HepG2 (cell line): ENCODE measurements at regions not wholly inside any gene's neighbourhood (a gene's known extent, or its start where the extent isn't known, plus 50 kb on each side); places are given as distances from the start of the nearest gene placed in this dataset.

Experiments
- ATAC-seq: fragments of 200-7000 bp; cut with Tn5 transposase; 3 replicates; pipeline ENCODE4 v1.9.1; 2020; ENCODE audit warnings: mild to moderate bottlenecking, moderate library complexity
- BruUV-seq: library from RNA; stranded (reverse); fragments of 400-500 nt; replicated peaks from 2 replicates; lab custom pipeline; 2021; lab: Mats Ljungman, UMichigan
- CTCF ChIA-PET: fragments of 300-600 bp; formaldehyde crosslinking; extraction: SDS; loops from one replicate; lab custom pipeline; 2021; ENCODE audit warnings: low total read pairs, inconsistent platforms, low intra/inter-chr PET ratio; lab: Yijun Ruan, JAX
- POLR2A ChIA-PET: fragments of 350-600 bp; sonication (Branson Sonifier 250); formaldehyde crosslinking; loops from one replicate; lab custom pipeline; 2020; ENCODE audit warnings: antibody characterized with exemption, inconsistent platforms; lab: Yijun Ruan, JAX
- DNase-seq: peaks from one replicate; pipeline ENCODE4 v3.0.0-alpha.2; 2015; ENCODE audit warnings: low spot score
- FAIRE-seq: peaks from 3 replicates; lab custom pipeline; 2011; peaks lifted over from hg19 to GRCh38; lab: Jason Lieb, UNC
- H2AFZ ChIP-seq: one replicate; pipeline ENCODE4 v1.6.1; 2011; ENCODE audit warnings: low read length, inconsistent platforms
- H3K27ac ChIP-seq: fragments of 300-600 bp; 3 replicates; pipeline ENCODE4 v1.8.0; 2011; ENCODE audit warnings: mixed run types, mild to moderate bottlenecking, mixed read lengths, low read length, inconsistent platforms; ENCODE audit not compliant: insufficient read depth; ENCODE audit errors: extremely low read length
- H3K27me3 ChIP-seq, 2 experiments: fragments of 200-600 bp in 1 of 2; 2 replicates in 1 of 2; 3 replicates in 1 of 2; pipeline versions ENCODE4 v1.6.0 to v1.8.0; 2011; ENCODE audit warnings: low read length in 2 of 2, mild to moderate bottlenecking in 2 of 2, moderate library complexity in 2 of 2, inconsistent platforms in 1 of 2; ENCODE audit not compliant: insufficient read depth in 2 of 2, control insufficient read depth in 1 of 2
- H3K36me3 ChIP-seq, 2 experiments: fragments of 200-600 bp in 1 of 2; replicated peaks in 1 of 2; 2 replicates in 1 of 2; 3 replicates in 1 of 2; pipeline versions ENCODE4 v1.5.1 to v1.8.0; 2011; ENCODE audit warnings: low read length in 2 of 2, inconsistent platforms in 1 of 2; ENCODE audit not compliant: insufficient read depth in 2 of 2, control insufficient read depth in 1 of 2
- H3K4me1 ChIP-seq: 2 replicates; pipeline ENCODE4 v1.5.1; 2012; ENCODE audit warnings: low read length, inconsistent platforms; ENCODE audit not compliant: insufficient read depth
- H3K4me2 ChIP-seq: 2 replicates; pipeline ENCODE4 v1.6.0; 2011; ENCODE audit warnings: low read depth, low read length, inconsistent platforms
- H3K4me3 ChIP-seq, 3 experiments: fragments of 200-600 bp in 1 of 3; sonication (generic), shearing (Covaris generic) in 1 of 3; replicated peaks in 1 of 3; 2 replicates each; pipeline ENCODE4 v1.5.1; 2011 to 2016; ENCODE audit warnings: low read length in 3 of 3, inconsistent platforms in 2 of 3, low read depth in 2 of 3, mild to moderate bottlenecking in 2 of 3, control low read depth in 1 of 3, mixed read lengths in 1 of 3; ENCODE audit not compliant: insufficient read depth in 1 of 3
- H3K79me2 ChIP-seq: one replicate; pipeline ENCODE4 v1.6.1; 2011; ENCODE audit warnings: low read length, inconsistent platforms; ENCODE audit not compliant: insufficient read depth
- H3K9ac ChIP-seq: 2 replicates; pipeline ENCODE4 v1.6.0; 2011; ENCODE audit warnings: mild to moderate bottlenecking, low read depth, low read length, inconsistent platforms; ENCODE audit not compliant: insufficient read depth
- H3K9me3 ChIP-seq: 2 replicates; pipeline ENCODE4 v1.5.1; 2012; ENCODE audit warnings: mild to moderate bottlenecking, low read length
- H4K20me1 ChIP-seq: 2 replicates; pipeline ENCODE4 v1.6.0; 2011; ENCODE audit warnings: inconsistent platforms, mild to moderate bottlenecking, low read length, moderate library complexity; ENCODE audit not compliant: insufficient read depth
- ARHGAP35 ChIP-seq: sonication (generic); formaldehyde crosslinking; IDR thresholded peaks from 2 replicates; pipeline ENCODE4 v1.9.0; 2022; ENCODE audit warnings: mild to moderate bottlenecking, inconsistent platforms, moderate library complexity, missing genetic modification reagents, borderline replicate concordance
- ETV6 ChIP-seq: sonication (generic); formaldehyde crosslinking; conservative IDR thresholded peaks from 2 replicates; pipeline ENCODE4 v1.4.0; 2020; ENCODE audit warnings: missing genetic modification reagents
- FOXK1 ChIP-seq: sonication (generic); formaldehyde crosslinking; IDR thresholded peaks from 2 replicates; pipeline ENCODE4 v1.4.0; 2020; ENCODE audit warnings: low read depth, missing genetic modification reagents, borderline replicate concordance
- FOXO1 ChIP-seq: sonication (generic); formaldehyde crosslinking; IDR thresholded peaks from 2 replicates; pipeline ENCODE4 v1.4.0; 2020; ENCODE audit warnings: missing genetic modification reagents
- GABPA ChIP-seq, 2 experiments: IDR thresholded peaks; 2 replicates each; pipeline ENCODE4 v1.6.1; 2011 to 2016; ENCODE audit warnings: low read depth in 2 of 2, low read length in 1 of 2, missing biosample characterization in 1 of 2, missing genetic modification characterization in 1 of 2
- KAT8 ChIP-seq: IDR thresholded peaks from 2 replicates; pipeline ENCODE4 v1.6.1; 2016; ENCODE audit warnings: missing genetic modification reagents, missing compliant biosample characterization
- KLF15 ChIP-seq: sonication (generic); formaldehyde crosslinking; IDR thresholded peaks from 2 replicates; pipeline ENCODE4 v1.8.1; 2023; ENCODE audit warnings: borderline replicate concordance, mild to moderate bottlenecking, inconsistent platforms, missing genetic modification reagents, mixed read lengths
- MAZ ChIP-seq, 2 experiments: sonication (generic) in 1 of 2; formaldehyde crosslinking in 1 of 2; IDR thresholded peaks; 2 replicates each; pipeline versions ENCODE4 v1.5.0 to v1.6.1; 2012 to 2020; ENCODE audit warnings: low read depth in 2 of 2, mild to moderate bottlenecking in 2 of 2, borderline replicate concordance in 1 of 2, improper control_type of control experiment in 1 of 2, low read length in 1 of 2, missing genetic modification reagents in 1 of 2, moderate library complexity in 1 of 2
- NFATC3 ChIP-seq: sonication (generic); formaldehyde crosslinking; IDR thresholded peaks from 2 replicates; pipeline ENCODE4 v1.5.1; 2020; ENCODE audit warnings: mild to moderate bottlenecking, missing genetic modification reagents
- RFX5 ChIP-seq: IDR thresholded peaks from 2 replicates; pipeline ENCODE4 v1.6.1; 2011; ENCODE audit warnings: low read depth, low read length, improper control_type of control experiment
- RXRB ChIP-seq: IDR thresholded peaks from 2 replicates; pipeline ENCODE4 v1.6.1; 2016; ENCODE audit warnings: borderline replicate concordance, missing genetic modification reagents, missing compliant biosample characterization
- TOE1 ChIP-seq: sonication (generic); formaldehyde crosslinking; IDR thresholded peaks from 2 replicates; pipeline ENCODE4 v1.4.0; 2020; ENCODE audit warnings: mild to moderate bottlenecking, missing genetic modification reagents
- ZFP36 ChIP-seq: fragments of 150-350 bp; IDR thresholded peaks from 2 replicates; pipeline ENCODE4 v1.6.1; 2018; ENCODE audit warnings: borderline replicate concordance, low read length, low read depth; ENCODE audit not compliant: partially characterized antibody
- ZNF292 ChIP-seq: sonication (generic); formaldehyde crosslinking; IDR thresholded peaks from 2 replicates; pipeline ENCODE4 v1.8.1; 2022; ENCODE audit warnings: mild to moderate bottlenecking, low read depth, missing genetic modification reagents, borderline replicate concordance
- ZNF737 ChIP-seq: sonication (generic); formaldehyde crosslinking; IDR thresholded peaks from 2 replicates; pipeline ENCODE4 v1.5.0; 2020; ENCODE audit warnings: missing genetic modification reagents, mild to moderate bottlenecking, borderline replicate concordance
- WGBS: methylation state at CpG from one replicate; pipeline ENCODE4 v1.1.6; 2017; ENCODE audit warnings: low lambda C conversion rate; 5-methylcytosine and 5-hydroxymethylcytosine counted together
- in situ Hi-C: cut with HindIII; loops from 2 replicates; pipeline ENCODE4 v1.10.0; 2017; ENCODE audit warnings: low pct_unique_long_range_greater_than_20kb; ENCODE audit not compliant: extremely low pct_ligation_motif_present
- intact Hi-C: fragments of 100-400 bp; cut with micrococcal nuclease; formaldehyde crosslinking; loops from one replicate; pipeline ENCODE4 v1.10.0; 2022; ENCODE audit not compliant: unreplicated experiment
- TF ChIP-seq, protein P1 (sequence below): IDR thresholded peaks from 2 replicates; pipeline ENCODE4 v1.6.1; 2016; ENCODE audit warnings: missing genetic modification reagents, missing compliant biosample characterization
- TF ChIP-seq, protein P2 (sequence below): sonication (generic); formaldehyde crosslinking; IDR thresholded peaks from 2 replicates; pipeline ENCODE4 v1.4.0; 2020; ENCODE audit warnings: mild to moderate bottlenecking, missing genetic modification reagents
- TF ChIP-seq, protein P3 (sequence below): sonication (generic); formaldehyde crosslinking; IDR thresholded peaks from 2 replicates; pipeline ENCODE4 v1.8.1; 2023; ENCODE audit warnings: mild to moderate bottlenecking, missing genetic modification reagents, borderline replicate concordance
- TF ChIP-seq, protein P4 (sequence below): sonication (generic); formaldehyde crosslinking; conservative IDR thresholded peaks from 2 replicates; pipeline ENCODE4 v1.8.0; 2022; ENCODE audit warnings: low read depth, missing genetic modification reagents
- TF ChIP-seq, protein P5 (sequence below): sonication (generic); formaldehyde crosslinking; IDR thresholded peaks from 2 replicates; pipeline ENCODE4 v1.8.1; 2023; ENCODE audit warnings: missing genetic modification reagents, mild to moderate bottlenecking, borderline replicate concordance

DNA sequence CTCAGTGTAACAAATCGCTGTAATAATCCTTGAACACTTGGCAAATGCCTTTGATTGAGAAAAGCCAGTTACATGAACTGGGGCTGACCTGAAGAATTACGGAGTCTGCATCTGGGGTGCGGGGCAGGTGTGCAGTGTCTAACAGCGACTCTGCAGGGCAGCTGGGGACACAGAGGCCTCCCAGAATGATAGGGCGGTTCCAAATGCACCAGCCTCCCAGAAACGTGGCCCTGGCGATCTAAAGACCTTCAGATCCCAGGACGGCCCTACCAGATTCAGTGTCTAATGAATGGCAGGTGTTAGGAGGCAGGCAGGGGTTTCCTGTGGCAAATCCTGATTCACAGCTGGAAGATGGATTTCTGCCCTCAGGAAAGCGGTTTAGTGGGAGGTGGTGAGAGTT lies 100.5 kb upstream of the RGMA start:
- 10% methylated on average over 7 of the region's 9 CpGs for WGBS
- DNase-seq (no peak), FAIRE-seq (no peak), ATAC-seq (no peak)
- ChIA-PET CTCF (no interaction called here), POLR2A (no interaction called here)
- Histone ChIP-seq H3K4me2 (no peak overlapping the region), H4K20me1 (no peaks in the 10 kb centered on the region), H3K79me2 (no peaks in the 10 kb centered on the region), H3K9ac (no peak overlapping the region), H3K27me3 (peaks cover 0 to 16% of the 10 kb centered on the region in 2 experiments; a peak in 2 of 5 replicates), H3K27ac (no peak overlapping the region), H3K4me3 (no peak overlapping the region), H3K9me3 (no peaks in the 10 kb centered on the region), H3K4me1 (no peaks in the 10 kb centered on the region), H2AFZ (no peak overlapping the region), H3K36me3 (no peaks in the 10 kb centered on the region)
- BruUV-seq = no TSS peak
- in situ Hi-C loops = no loop called here
- TF ChIP-seq ARHGAP35 (CRISPR knock-in tag) = no peak
- TF ChIP-seq, protein P1, sequence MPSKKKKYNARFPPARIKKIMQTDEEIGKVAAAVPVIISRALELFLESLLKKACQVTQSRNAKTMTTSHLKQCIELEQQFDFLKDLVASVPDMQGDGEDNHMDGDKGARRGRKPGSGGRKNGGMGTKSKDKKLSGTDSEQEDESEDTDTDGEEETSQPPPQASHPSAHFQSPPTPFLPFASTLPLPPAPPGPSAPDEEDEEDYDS (CRISPR knock-in tag) = no peak
- TF ChIP-seq NFATC3 (CRISPR knock-in tag) = no peak
- no peak for TF ChIP-seq ZNF737
- TF ChIP-seq, protein P2, sequence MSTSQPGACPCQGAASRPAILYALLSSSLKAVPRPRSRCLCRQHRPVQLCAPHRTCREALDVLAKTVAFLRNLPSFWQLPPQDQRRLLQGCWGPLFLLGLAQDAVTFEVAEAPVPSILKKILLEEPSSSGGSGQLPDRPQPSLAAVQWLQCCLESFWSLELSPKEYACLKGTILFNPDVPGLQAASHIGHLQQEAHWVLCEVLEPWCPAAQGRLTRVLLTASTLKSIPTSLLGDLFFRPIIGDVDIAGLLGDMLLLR (CRISPR knock-in tag) = no peak
- TF ChIP-seq, protein P3, sequence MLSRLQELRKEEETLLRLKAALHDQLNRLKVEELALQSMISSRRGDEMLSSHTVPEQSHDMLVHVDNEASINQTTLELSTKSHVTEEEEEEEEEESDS = no peak
- no peak for TF ChIP-seq MAZ (IDR thresholded peaks at IDR 0.05; ENCODE audit: borderline replicate concordance, low read depth, low read length)
- TF ChIP-seq MAZ (CRISPR knock-in tag; IDR thresholded peaks at IDR 0.05; ENCODE audit: low read depth) = no peak
- no peak for TF ChIP-seq ZFP36
- TF ChIP-seq RFX5 = no peak
- TF ChIP-seq, protein P4, sequence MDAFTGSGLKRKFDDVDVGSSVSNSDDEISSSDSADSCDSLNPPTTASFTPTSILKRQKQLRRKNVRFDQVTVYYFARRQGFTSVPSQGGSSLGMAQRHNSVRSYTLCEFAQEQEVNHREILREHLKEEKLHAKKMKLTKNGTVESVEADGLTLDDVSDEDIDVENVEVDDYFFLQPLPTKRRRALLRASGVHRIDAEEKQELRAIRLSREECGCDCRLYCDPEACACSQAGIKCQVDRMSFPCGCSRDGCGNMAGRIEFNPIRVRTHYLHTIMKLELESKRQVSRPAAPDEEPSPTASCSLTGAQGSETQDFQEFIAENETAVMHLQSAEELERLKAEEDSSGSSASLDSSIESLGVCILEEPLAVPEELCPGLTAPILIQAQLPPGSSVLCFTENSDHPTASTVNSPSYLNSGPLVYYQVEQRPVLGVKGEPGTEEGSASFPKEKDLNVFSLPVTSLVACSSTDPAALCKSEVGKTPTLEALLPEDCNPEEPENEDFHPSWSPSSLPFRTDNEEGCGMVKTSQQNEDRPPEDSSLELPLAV = no peak
- TF ChIP-seq, protein P5, sequence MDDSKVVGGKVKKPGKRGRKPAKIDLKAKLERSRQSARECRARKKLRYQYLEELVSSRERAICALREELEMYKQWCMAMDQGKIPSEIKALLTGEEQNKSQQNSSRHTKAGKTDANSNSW (CRISPR knock-in tag) = no peak
- TF ChIP-seq GABPA (IDR thresholded peaks at IDR 0.05; ENCODE audit: low read depth, low read length) = no peak
- TF ChIP-seq GABPA (CRISPR knock-in tag; IDR thresholded peaks at IDR 0.05; ENCODE audit: low read depth) = no peak
- no peak for TF ChIP-seq TOE1
- no peak for TF ChIP-seq RXRB
- TF ChIP-seq FOXK1 = no peak
- TF ChIP-seq ETV6 (CRISPR knock-in tag) = no peak
- no peak for TF ChIP-seq KAT8 (CRISPR knock-in tag)
- no peak for TF ChIP-seq ZNF292 (CRISPR knock-in tag)
- no peak for TF ChIP-seq KLF15 (CRISPR knock-in tag)
- no peak for TF ChIP-seq FOXO1 (CRISPR knock-in tag)
- intact Hi-C loops = no loop called here
